H9 (cell line): ENCODE measurements at regions not wholly inside any gene's neighbourhood (a gene's known extent, or its start where the extent isn't known, plus 50 kb on each side); places are given as distances from the start of the nearest gene placed in this dataset.

Experiments used
- DNase-seq: peaks from one replicate; pipeline ENCODE4 v3.0.0-alpha.2; 2017
- H2AFZ ChIP-seq: one replicate; pipeline ENCODE4 v1.6.1; 2013; ENCODE audit warnings: mild to moderate bottlenecking, low read length, control low read depth, moderate library complexity
- H2AK5ac ChIP-seq: 2 replicates; pipeline ENCODE4 v1.6.1; 2013; ENCODE audit warnings: low read length, control low read depth, mixed read lengths; ENCODE audit not compliant: insufficient read length
- H2BK120ac ChIP-seq: one replicate; pipeline ENCODE4 v1.6.1; 2013; ENCODE audit warnings: low read depth, mild to moderate bottlenecking, low read length, control low read depth, inconsistent platforms; ENCODE audit not compliant: poor library complexity, severe bottlenecking
- H2BK12ac ChIP-seq: 2 replicates; pipeline ENCODE4 v1.6.1; 2013; ENCODE audit warnings: low read length, control low read depth, mixed read lengths, low read depth; ENCODE audit not compliant: insufficient read length
- H2BK15ac ChIP-seq: 2 replicates; pipeline ENCODE4 v1.6.1; 2013; ENCODE audit warnings: low read depth, low read length, control low read depth
- H2BK20ac ChIP-seq: one replicate; pipeline ENCODE4 v1.6.1; 2013; ENCODE audit warnings: low read depth, mild to moderate bottlenecking, low read length, control low read depth, inconsistent platforms; ENCODE audit not compliant: poor library complexity, severe bottlenecking
- H2BK5ac ChIP-seq: 2 replicates; pipeline ENCODE4 v1.6.1; 2013; ENCODE audit warnings: low read length, control low read depth, mixed read lengths; ENCODE audit not compliant: insufficient read length
- H3K14ac ChIP-seq: 2 replicates; pipeline ENCODE4 v1.6.1; 2013; ENCODE audit warnings: low read length, control low read depth; ENCODE audit not compliant: insufficient read depth
- H3K18ac ChIP-seq: 2 replicates; pipeline ENCODE4 v1.6.1; 2013; ENCODE audit warnings: low read depth, mild to moderate bottlenecking, mixed read lengths, low read length, control low read depth; ENCODE audit not compliant: insufficient read length
- H3K23ac ChIP-seq: 2 replicates; pipeline ENCODE4 v1.6.1; 2013; ENCODE audit warnings: low read length, control low read depth, mixed read lengths, low read depth; ENCODE audit not compliant: insufficient read length
- H3K23me2 ChIP-seq: 2 replicates; pipeline ENCODE4 v1.6.1; 2013; ENCODE audit warnings: low read depth, mild to moderate bottlenecking, mixed read lengths, low read length, control low read depth; ENCODE audit not compliant: insufficient read length, poor library complexity, severe bottlenecking
- H3K27ac ChIP-seq: 2 replicates; pipeline ENCODE4 v1.5.1; 2013; ENCODE audit warnings: low read length, control low read depth, mixed read lengths, low read depth; ENCODE audit not compliant: insufficient read length
- H3K27me3 ChIP-seq: 2 replicates; pipeline ENCODE4 v1.6.1; 2013; ENCODE audit warnings: low read length, control low read depth, inconsistent platforms; ENCODE audit not compliant: insufficient read depth
- H3K4ac ChIP-seq: 2 replicates; pipeline ENCODE4 v1.6.1; 2013; ENCODE audit warnings: low read depth, mild to moderate bottlenecking, control low read depth, inconsistent platforms, low read length, moderate library complexity
- H3K4me1 ChIP-seq: 2 replicates; pipeline ENCODE4 v1.6.1; 2013; ENCODE audit warnings: low read length, control low read depth, inconsistent platforms; ENCODE audit not compliant: insufficient read depth
- H3K4me2 ChIP-seq: 2 replicates; pipeline ENCODE4 v1.6.1; 2013; ENCODE audit warnings: low read length, control low read depth, mixed read lengths; ENCODE audit not compliant: insufficient read length, insufficient read depth
- H3K56ac ChIP-seq: 2 replicates; pipeline ENCODE4 v1.6.1; 2013; ENCODE audit warnings: low read depth, mild to moderate bottlenecking, mixed read lengths, low read length, control low read depth; ENCODE audit not compliant: insufficient read length
- H3K79me1 ChIP-seq: 2 replicates; pipeline ENCODE4 v1.6.1; 2013; ENCODE audit warnings: low read depth, mild to moderate bottlenecking, moderate library complexity, low read length, control low read depth, inconsistent platforms; ENCODE audit not compliant: insufficient read depth, poor library complexity, severe bottlenecking
- H3K79me2 ChIP-seq: 2 replicates; pipeline ENCODE4 v1.6.1; 2013; ENCODE audit warnings: low read length, control low read depth, inconsistent platforms; ENCODE audit not compliant: insufficient read depth
- H3K9ac ChIP-seq: 2 replicates; pipeline ENCODE4 v1.6.1; 2013; ENCODE audit warnings: low read length, control low read depth, mixed read lengths; ENCODE audit not compliant: insufficient read length; ENCODE audit errors: extremely low read depth
- H3K9me3 ChIP-seq: one replicate; pipeline ENCODE4 v1.6.1; 2013; ENCODE audit warnings: low read depth, low read length, inconsistent platforms; ENCODE audit not compliant: control insufficient read depth
- H3T11ph ChIP-seq: one replicate; pipeline ENCODE4 v1.6.1; 2013; ENCODE audit warnings: mild to moderate bottlenecking, low read length, control low read depth, inconsistent platforms
- H4K20me1 ChIP-seq: one replicate; pipeline ENCODE4 v1.6.1; 2013; ENCODE audit not compliant: control insufficient read depth, insufficient read length, insufficient read depth
- H4K5ac ChIP-seq: 2 replicates; pipeline ENCODE4 v1.6.1; 2013; ENCODE audit warnings: low read depth, mild to moderate bottlenecking, mixed read lengths, low read length, control low read depth; ENCODE audit not compliant: insufficient read length
- H4K8ac ChIP-seq: replicated peaks from 2 replicates; pipeline ENCODE4 v1.6.1; 2013; ENCODE audit warnings: low read length, control low read depth, mixed read lengths, low read depth; ENCODE audit not compliant: insufficient read length
- H4K91ac ChIP-seq: 2 replicates; pipeline ENCODE4 v1.6.1; 2013; ENCODE audit warnings: low read depth, mild to moderate bottlenecking, moderate library complexity, mixed read lengths, low read length, control low read depth; ENCODE audit not compliant: insufficient read length
- H3K27ac Mint-ChIP-seq, 3 experiments: 2 replicates in 2 of 3; 3 replicates in 1 of 3; pipeline ENCODE4 v1.8.0; 2020 to 2021; ENCODE audit warnings: mixed read lengths in 3 of 3, mild to moderate bottlenecking in 1 of 3, moderate library complexity in 1 of 3
- H3K27me3 Mint-ChIP-seq: 2 replicates; pipeline ENCODE4 v1.8.0; 2021; ENCODE audit warnings: low read depth, mild to moderate bottlenecking, moderate library complexity, mixed read lengths
- H3K36me3 Mint-ChIP-seq, 3 experiments: 2 replicates in 2 of 3; 3 replicates in 1 of 3; pipeline ENCODE4 v1.8.0; 2020 to 2021; ENCODE audit warnings: low read depth in 3 of 3, mixed read lengths in 3 of 3; ENCODE audit not compliant: insufficient read depth in 1 of 3
- H3K4me1 Mint-ChIP-seq, 2 experiments: 2 replicates each; pipeline ENCODE4 v1.8.0; 2020; ENCODE audit warnings: mixed read lengths in 2 of 2
- H3K4me3 Mint-ChIP-seq, 2 experiments: 2 replicates in 1 of 2; 3 replicates in 1 of 2; pipeline ENCODE4 v1.8.0; 2020 to 2021; ENCODE audit warnings: mild to moderate bottlenecking in 2 of 2, mixed read lengths in 2 of 2, moderate library complexity in 1 of 2
- H3K9me3 Mint-ChIP-seq, 2 experiments: 2 replicates in 1 of 2; 3 replicates in 1 of 2; pipeline ENCODE4 v1.8.0; 2020; ENCODE audit warnings: mild to moderate bottlenecking in 2 of 2, mixed read lengths in 2 of 2, moderate library complexity in 1 of 2
- WGBS: extraction: QIAGEN DNeasy Blood & Tissue Kit; methylation state at CpG from one replicate; pipeline ENCODE4 v1.1.7; 2013; ENCODE audit warnings: missing lambda C conversion rate, low lambda C conversion rate, mixed read lengths; ENCODE audit not compliant: insufficient read length; ENCODE audit errors: extremely low coverage; 5-methylcytosine and 5-hydroxymethylcytosine counted together
- TF ChIP-seq, protein P1 (sequence below): fragments of 200-600 bp; sonication (generic); conservative IDR thresholded peaks from 3 replicates; pipeline ENCODE4 v1.8.0; 2021; ENCODE audit warnings: antibody characterized with exemption, mild to moderate bottlenecking

DNA sequence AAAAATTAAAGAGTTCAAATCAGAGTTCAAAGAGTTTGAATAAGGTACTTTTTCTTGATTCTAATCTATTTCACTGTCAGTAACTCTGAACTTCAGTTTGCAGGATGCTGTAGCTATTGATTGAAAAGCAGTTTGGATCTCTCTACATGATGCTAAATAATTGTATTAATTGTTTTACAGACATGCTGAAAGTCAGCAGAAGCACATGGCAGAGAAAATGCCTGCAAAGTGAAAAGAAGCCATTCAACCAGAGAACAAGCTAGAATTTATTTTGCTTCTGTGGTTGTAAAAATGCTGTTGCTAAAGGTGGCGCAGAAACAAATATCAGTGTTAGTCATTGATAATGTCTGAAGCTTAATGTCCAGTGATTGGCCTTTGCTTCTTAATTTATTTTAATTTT, 92.1 kb upstream of the IL12A start:
- Histone ChIP-seq H3K27ac (no peak overlapping the region), H3K9me3 (no peaks in the 10 kb centered on the region), H3K4ac (no peak overlapping the region), H3K79me2 (no peaks in the 10 kb centered on the region), H2AK5ac (no peak overlapping the region), H3K27me3 (no peaks in the 10 kb centered on the region), H3K23ac (no peak overlapping the region), H2BK12ac (no peak overlapping the region), H4K20me1 (no peaks in the 10 kb centered on the region), H3K4me2 (no peak overlapping the region), H3K14ac (no peak overlapping the region), H3K4me1 (no peaks in the 10 kb centered on the region), H4K8ac (no peak overlapping the region), H4K5ac (no peak overlapping the region), H3K23me2 (no peaks in the 10 kb centered on the region), H4K91ac (no peak overlapping the region), H2BK15ac (no peak overlapping the region), H2AFZ (no peak overlapping the region), H2BK20ac (no peak overlapping the region), H3K9ac (no peak overlapping the region), H2BK120ac (no peak overlapping the region), H3T11ph (no peak overlapping the region), H3K18ac (no peak overlapping the region), H3K56ac (no peak overlapping the region), H3K79me1 (no peaks in the 10 kb centered on the region), H2BK5ac (no peak overlapping the region)
- no peak for DNase-seq
- TF ChIP-seq, protein P1, sequence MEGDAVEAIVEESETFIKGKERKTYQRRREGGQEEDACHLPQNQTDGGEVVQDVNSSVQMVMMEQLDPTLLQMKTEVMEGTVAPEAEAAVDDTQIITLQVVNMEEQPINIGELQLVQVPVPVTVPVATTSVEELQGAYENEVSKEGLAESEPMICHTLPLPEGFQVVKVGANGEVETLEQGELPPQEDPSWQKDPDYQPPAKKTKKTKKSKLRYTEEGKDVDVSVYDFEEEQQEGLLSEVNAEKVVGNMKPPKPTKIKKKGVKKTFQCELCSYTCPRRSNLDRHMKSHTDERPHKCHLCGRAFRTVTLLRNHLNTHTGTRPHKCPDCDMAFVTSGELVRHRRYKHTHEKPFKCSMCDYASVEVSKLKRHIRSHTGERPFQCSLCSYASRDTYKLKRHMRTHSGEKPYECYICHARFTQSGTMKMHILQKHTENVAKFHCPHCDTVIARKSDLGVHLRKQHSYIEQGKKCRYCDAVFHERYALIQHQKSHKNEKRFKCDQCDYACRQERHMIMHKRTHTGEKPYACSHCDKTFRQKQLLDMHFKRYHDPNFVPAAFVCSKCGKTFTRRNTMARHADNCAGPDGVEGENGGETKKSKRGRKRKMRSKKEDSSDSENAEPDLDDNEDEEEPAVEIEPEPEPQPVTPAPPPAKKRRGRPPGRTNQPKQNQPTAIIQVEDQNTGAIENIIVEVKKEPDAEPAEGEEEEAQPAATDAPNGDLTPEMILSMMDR: no peak
- H3K27me3 Mint-ChIP-seq: no peaks in the 10 kb centered on the region
- no peak overlapping the region for H3K27ac Mint-ChIP-seq
- H3K9me3 Mint-ChIP-seq: no peaks in the 10 kb centered on the region
- H3K4me3 Mint-ChIP-seq: no peak overlapping the region
- no CpG with 5 or more reads among the region's 1 CpG for WGBS
- no peaks in the 10 kb centered on the region for H3K4me1 Mint-ChIP-seq
- peaks cover 0 to 19% (median 4%) of the 10 kb centered on the region in 3 experiments; a peak in 5 of 7 replicates for H3K36me3 Mint-ChIP-seq
